HCT116 (cell line): ENCODE measurements at regions not wholly inside any gene's neighbourhood (a gene's known extent, or its start where the extent isn't known, plus 50 kb on each side); places are given as distances from the start of the nearest gene placed in this dataset.

ENCODE experiments used
- ATAC-seq: fragments of 200-7000 bp; cut with Tn5 transposase; 2 replicates; pipeline ENCODE4 v1.9.1; 2020; ENCODE audit warnings: mild to moderate bottlenecking, moderate library complexity
- BruUV-seq: library from RNA; stranded (reverse); fragments of 400-500 nt; replicated peaks from 2 replicates; lab custom pipeline; 2021; lab: Mats Ljungman, UMichigan
- CTCF ChIA-PET: fragments of 300-600 bp; sonication (Branson Sonifier 250); formaldehyde crosslinking; loops from one replicate; lab custom pipeline; 2021; ENCODE audit warnings: antibody characterized with exemption; lab: Charles Lee
- POLR2A ChIA-PET: fragments of 300-600, 350-600 bp; sonication (Branson Sonifier 250); formaldehyde crosslinking; loops from one replicate; lab custom pipeline; 2021; ENCODE audit warnings: antibody characterized with exemption; lab: Charles Lee
- RAD21 ChIA-PET, 2 experiments: fragments of 300-600 bp; sonication (Branson Sonifier 250); formaldehyde crosslinking; loops; one replicate each; lab custom pipeline; 2023; ENCODE audit warnings: low total read pairs in 2 of 2; ENCODE audit not compliant: uncharacterized antibody in 2 of 2, unreplicated experiment in 2 of 2, low non-redundant PET in 1 of 2; lab: Charles Lee
- DNase-seq: peaks from one replicate; pipeline ENCODE4 v3.0.0-alpha.2; 2010; ENCODE audit warnings: low read depth, low spot score
- H2AFZ ChIP-seq: fragments of 200-600 bp; shearing (Covaris generic), sonication (generic); 2 replicates; pipeline ENCODE4 v1.6.1; 2017; ENCODE audit warnings: low read depth, mixed run types, mixed read lengths, antibody characterized with exemption, low read length; ENCODE audit not compliant: poor library complexity, severe bottlenecking
- H3K27ac ChIP-seq: 2 replicates; pipeline ENCODE4 v1.5.1; 2012; ENCODE audit warnings: low read depth, low read length
- H3K27me3 ChIP-seq: fragments of 200-600 bp; sonication (generic); 2 replicates; pipeline ENCODE4 v1.6.1; 2016; ENCODE audit warnings: mixed run types, low read length, mixed read lengths; ENCODE audit not compliant: insufficient read depth
- H3K36me3 ChIP-seq, 2 experiments: fragments of 200-500 bp in 1 of 2; fragments of 200-600 bp in 1 of 2; sonication (Bioruptor generic) in 1 of 2; sonication (generic) in 1 of 2; 2 replicates each; pipeline versions ENCODE4 v1.5.1 to v1.6.1; 2014 to 2016; ENCODE audit warnings: low read length in 2 of 2, inconsistent platforms in 1 of 2, mixed read lengths in 1 of 2, mixed run types in 1 of 2; ENCODE audit not compliant: insufficient read depth in 2 of 2, control insufficient read depth in 1 of 2
- H3K4me1 ChIP-seq, 2 experiments: fragments of 200-600 bp in 1 of 2; sonication (generic) in 1 of 2; 2 replicates each; pipeline versions ENCODE4 v1.5.1 to v1.6.1; 2012 to 2017; ENCODE audit warnings: low read length in 2 of 2, inconsistent platforms in 1 of 2, mild to moderate bottlenecking in 1 of 2, mixed read lengths in 1 of 2, mixed run types in 1 of 2, moderate library complexity in 1 of 2; ENCODE audit not compliant: insufficient read depth in 2 of 2, control insufficient read depth in 1 of 2
- H3K4me2 ChIP-seq: fragments of 200-600 bp; sonication (generic); 2 replicates; pipeline ENCODE4 v1.6.1; 2017; ENCODE audit warnings: mixed run types, low read length, mixed read lengths
- H3K4me3 ChIP-seq, 2 experiments: fragments of 200-600 bp in 1 of 2; sonication (generic) in 1 of 2; replicated peaks in 1 of 2; 2 replicates each; pipeline ENCODE4 v1.5.1; 2011 to 2016; ENCODE audit warnings: low read length in 2 of 2, control low read depth in 1 of 2, low read depth in 1 of 2, mild to moderate bottlenecking in 1 of 2, mixed read lengths in 1 of 2, mixed run types in 1 of 2
- H3K79me2 ChIP-seq: fragments of 200-600 bp; sonication (generic); 2 replicates; pipeline ENCODE4 v1.6.1; 2017; ENCODE audit warnings: mild to moderate bottlenecking, mixed run types, low read length, moderate library complexity, mixed read lengths; ENCODE audit not compliant: insufficient read depth
- H3K9ac ChIP-seq: fragments of 200-600 bp; sonication (generic); 2 replicates; pipeline ENCODE4 v1.6.1; 2016; ENCODE audit warnings: low read length, mixed read lengths
- H3K9me2 ChIP-seq: fragments of 200-600 bp; sonication (generic), shearing (Covaris generic); 2 replicates; pipeline ENCODE4 v1.6.1; 2017; ENCODE audit warnings: mixed run types, mild to moderate bottlenecking, moderate library complexity; ENCODE audit not compliant: insufficient read depth
- H3K9me3 ChIP-seq, 2 experiments: fragments of 200-500 bp in 1 of 2; fragments of 200-600 bp in 1 of 2; sonication (Bioruptor generic) in 1 of 2; sonication (generic) in 1 of 2; 2 replicates each; pipeline ENCODE4 v1.6.1; 2014 to 2017; ENCODE audit warnings: low read length in 2 of 2, mixed read lengths in 2 of 2, inconsistent platforms in 1 of 2, low read depth in 1 of 2, mild to moderate bottlenecking in 1 of 2, mixed run types in 1 of 2, moderate library complexity in 1 of 2; ENCODE audit not compliant: control insufficient read depth in 1 of 2, insufficient read depth in 1 of 2
- H4K20me1 ChIP-seq: fragments of 200-600 bp; sonication (generic), shearing (Covaris generic); 2 replicates; pipeline ENCODE4 v1.6.1; 2017; ENCODE audit warnings: mixed run types, mild to moderate bottlenecking, moderate library complexity; ENCODE audit not compliant: insufficient read depth
- ATF3 ChIP-seq: IDR thresholded peaks from 2 replicates; pipeline ENCODE4 v1.6.1; 2012
- CEBPB ChIP-seq: IDR thresholded peaks from 2 replicates; pipeline ENCODE4 v1.6.1; 2012; ENCODE audit warnings: low read depth
- EGR1 ChIP-seq: IDR thresholded peaks from 2 replicates; pipeline ENCODE4 v1.6.1; 2012; ENCODE audit warnings: low read depth
- ELF1 ChIP-seq: IDR thresholded peaks from 2 replicates; pipeline ENCODE4 v1.6.1; 2012; ENCODE audit warnings: low read depth, borderline replicate concordance
- EZH2 ChIP-seq: fragments of 200-600 bp; sonication (generic); IDR thresholded peaks from 2 replicates; pipeline ENCODE4 v1.6.1; 2017; ENCODE audit warnings: antibody characterized with exemption, mixed run types
- FOSL1 ChIP-seq: IDR thresholded peaks from 2 replicates; pipeline ENCODE4 v1.6.1; 2012; ENCODE audit warnings: low read depth
- MAX ChIP-seq: IDR thresholded peaks from 2 replicates; pipeline ENCODE4 v1.6.1; 2012
- POLR2A ChIP-seq: IDR thresholded peaks from 2 replicates; pipeline ENCODE4 v1.7.0; 2011; ENCODE audit warnings: borderline replicate concordance; ENCODE audit not compliant: insufficient read depth, insufficient read length; ENCODE audit errors: extremely low read depth
- POLR2AphosphoS5 ChIP-seq: IDR thresholded peaks from 2 replicates; pipeline ENCODE4 v1.6.1; 2011; ENCODE audit warnings: mild to moderate bottlenecking, low read depth, low read length, moderate library complexity
- RAD21 ChIP-seq: IDR thresholded peaks from 2 replicates; pipeline ENCODE4 v1.6.1; 2012; ENCODE audit warnings: low read depth, mild to moderate bottlenecking
- REST ChIP-seq: IDR thresholded peaks from 2 replicates; pipeline ENCODE4 v1.6.1; 2012; ENCODE audit warnings: low read depth
- SIN3A ChIP-seq: IDR thresholded peaks from 2 replicates; pipeline ENCODE4 v1.6.1; 2012; ENCODE audit warnings: low read depth
- SP1 ChIP-seq: IDR thresholded peaks from 2 replicates; pipeline ENCODE4 v1.6.1; 2012; ENCODE audit warnings: low read depth
- SRF ChIP-seq: IDR thresholded peaks from 2 replicates; pipeline ENCODE4 v1.6.1; 2012; ENCODE audit warnings: low read depth
- TCF7L2 ChIP-seq: IDR thresholded peaks from 2 replicates; pipeline ENCODE4 v1.7.0; 2011; ENCODE audit warnings: borderline replicate concordance, inconsistent platforms; ENCODE audit not compliant: insufficient read depth, insufficient read length; ENCODE audit errors: extremely low read depth
- YY1 ChIP-seq: IDR thresholded peaks from 2 replicates; pipeline ENCODE4 v1.6.1; 2011; ENCODE audit warnings: low read length, low read depth, moderate library complexity, mild to moderate bottlenecking; ENCODE audit not compliant: insufficient replicate concordance; ENCODE audit errors: extremely low read depth
- ZFX ChIP-seq: fragments of 450-650 bp; IDR thresholded peaks from 2 replicates; pipeline ENCODE4 v1.6.1; 2017
- intact Hi-C: fragments of 100-400 bp; cut with micrococcal nuclease; formaldehyde crosslinking; loops from 2 replicates; pipeline ENCODE4 v1.10.0; 2022

- Histone ChIP-seq H2AFZ (no peak overlapping the region), H3K4me1 (no peaks in the 10 kb centered on the region), H3K79me2 (no peaks in the 10 kb centered on the region), H3K9me3 (no peaks in the 10 kb centered on the region), H3K9me2 (no peaks in the 10 kb centered on the region), H3K27me3 (no peaks in the 10 kb centered on the region), H3K27ac (no peak overlapping the region), H3K9ac (no peak overlapping the region), H3K36me3 (no peaks in the 10 kb centered on the region), H3K4me3 (no peak overlapping the region), H3K4me2 (no peak overlapping the region), H4K20me1 (no peaks in the 10 kb centered on the region)
- ChIA-PET POLR2A (no interaction called here), RAD21 (no interaction called here), CTCF (no interaction called here)
- DNase-seq (no peak), ATAC-seq (no peak)
- TF ChIP-seq CEBPB (no peak), EZH2 (no peak), REST (no peak), SRF (no peak), SP1 (no peak), ELF1 (no peak), RAD21 (no peak), MAX (no peak), YY1 (no peak), EGR1 (no peak), TCF7L2 (no peak), ZFX (no peak), POLR2AphosphoS5 (no peak), SIN3A (no peak), POLR2A (no peak), FOSL1 (no peak), ATF3 (no peak)
- no TSS peak for BruUV-seq
- intact Hi-C loops = loop anchor here (5.0 kb wide), 1 partner anchor 554 kb away; the partner anchor contains the start of gene CITED2
These were observed 551.6 kb upstream of the CITED2 start for GRCh38 chr6:139925894-139926641.
